SK-N-SH treated with all-trans-retinoic acid at 6 μM for 48 hours (cell line): ENCODE measurements at regions not wholly inside any gene's neighbourhood (a gene's known extent, or its start where the extent isn't known, plus 50 kb on each side); places are given as distances from the start of the nearest gene placed in this dataset.

ENCODE experiments used
- ATAC-seq: fragments of 200-7000 bp; cut with Tn5 transposase; 3 replicates; pipeline ENCODE4 v1.9.1; 2020; ENCODE audit warnings: mild to moderate bottlenecking, moderate library complexity
- ARNTL ChIP-seq: fragments of 450-650 bp; formaldehyde crosslinking; IDR thresholded peaks from 2 replicates; pipeline ENCODE4 v1.5.0; 2020; ENCODE audit warnings: low read depth, mild to moderate bottlenecking, moderate library complexity, borderline replicate concordance
- BACH2 ChIP-seq: fragments of 250-450 bp; sonication (Bioruptor Pico); IDR thresholded peaks from 2 replicates; pipeline ENCODE4 v1.9.0; 2021; ENCODE audit warnings: mild to moderate bottlenecking, borderline replicate concordance
- ESRRG ChIP-seq: fragments of 250-450 bp; sonication (Bioruptor Pico); IDR thresholded peaks from 2 replicates; pipeline ENCODE4 v1.6.1; 2021; ENCODE audit warnings: mild to moderate bottlenecking
- GLIS3 ChIP-seq: fragments of 250-450 bp; sonication (Bioruptor Pico); IDR thresholded peaks from 2 replicates; pipeline ENCODE4 v1.5.0; 2020; ENCODE audit warnings: mild to moderate bottlenecking, moderate library complexity
- ISL1 ChIP-seq: fragments of 250-450 bp; sonication (Bioruptor Pico); IDR thresholded peaks from 2 replicates; pipeline ENCODE4 v2.1.2; 2022; ENCODE audit warnings: mild to moderate bottlenecking, moderate library complexity
- OSR1 ChIP-seq: fragments of 250-450 bp; sonication (Bioruptor Pico); IDR thresholded peaks from 2 replicates; pipeline ENCODE4 v1.8.0; 2022; ENCODE audit warnings: moderate library complexity, mild to moderate bottlenecking, inconsistent platforms
- PPARA ChIP-seq: fragments of 250-450 bp; sonication (Bioruptor Pico); IDR thresholded peaks from 2 replicates; pipeline ENCODE4 v1.5.0; 2020; ENCODE audit warnings: mild to moderate bottlenecking, borderline replicate concordance
- RARB ChIP-seq: fragments of 250-450 bp; sonication (Bioruptor Pico); IDR thresholded peaks from 2 replicates; pipeline ENCODE4 v1.8.0; 2021; ENCODE audit warnings: mild to moderate bottlenecking, moderate library complexity
- SNAI2 ChIP-seq: fragments of 250-450 bp; sonication (Bioruptor Pico); IDR thresholded peaks from 2 replicates; pipeline ENCODE4 v1.5.0; 2020; ENCODE audit warnings: mild to moderate bottlenecking, moderate library complexity
- TCF4 ChIP-seq: fragments of 250-450 bp; sonication (Bioruptor Pico); IDR thresholded peaks from 2 replicates; pipeline ENCODE4 v1.8.0; 2021; ENCODE audit warnings: mild to moderate bottlenecking, moderate library complexity, borderline replicate concordance
- TOX ChIP-seq: fragments of 250-450 bp; sonication (Bioruptor Pico); IDR thresholded peaks from 2 replicates; pipeline ENCODE4 v1.8.0; 2021; ENCODE audit warnings: mild to moderate bottlenecking, moderate library complexity, borderline replicate concordance
- ZC3H10 ChIP-seq: fragments of 250-450 bp; sonication (Bioruptor Pico); IDR thresholded peaks from 2 replicates; pipeline ENCODE4 v1.5.1; 2021; ENCODE audit warnings: mild to moderate bottlenecking, moderate library complexity
- ZFP3 ChIP-seq: fragments of 250-450 bp; sonication (Bioruptor Pico); IDR thresholded peaks from 2 replicates; pipeline ENCODE4 v1.5.0; 2020; ENCODE audit warnings: mild to moderate bottlenecking, moderate library complexity
- ZFP30 ChIP-seq: fragments of 450-650 bp; formaldehyde crosslinking; IDR thresholded peaks from 2 replicates; pipeline ENCODE4 v1.5.0; 2022; ENCODE audit warnings: mild to moderate bottlenecking, moderate library complexity
- ZNF70 ChIP-seq: fragments of 450-650 bp; formaldehyde crosslinking; IDR thresholded peaks from 2 replicates; pipeline ENCODE4 v1.5.0; 2020; ENCODE audit warnings: mild to moderate bottlenecking, moderate library complexity
- ZNF8 ChIP-seq: fragments of 450-650 bp; formaldehyde crosslinking; IDR thresholded peaks from 2 replicates; pipeline ENCODE4 v1.5.0; 2020; ENCODE audit warnings: mild to moderate bottlenecking, moderate library complexity
- TF ChIP-seq, protein P1 (sequence below): fragments of 250-450 bp; sonication (Bioruptor Pico); IDR thresholded peaks from 2 replicates; pipeline ENCODE4 v1.5.0; 2020; ENCODE audit warnings: mild to moderate bottlenecking, moderate library complexity
- TF ChIP-seq, protein P2 (sequence below): fragments of 250-450 bp; sonication (Bioruptor Pico); IDR thresholded peaks from 2 replicates; pipeline ENCODE4 v1.5.1; 2021; ENCODE audit warnings: mild to moderate bottlenecking, moderate library complexity
- TF ChIP-seq, protein P3 (sequence below): fragments of 250-450 bp; sonication (Bioruptor Pico); IDR thresholded peaks from 2 replicates; pipeline ENCODE4 v1.5.1; 2020; ENCODE audit warnings: low read depth, mild to moderate bottlenecking, moderate library complexity
- TF ChIP-seq, protein P4 (sequence below): fragments of 250-450 bp; sonication (Bioruptor Pico); IDR thresholded peaks from 2 replicates; pipeline ENCODE4 v1.8.0; 2021; ENCODE audit warnings: low read depth, mild to moderate bottlenecking, moderate library complexity, borderline replicate concordance

DNA sequence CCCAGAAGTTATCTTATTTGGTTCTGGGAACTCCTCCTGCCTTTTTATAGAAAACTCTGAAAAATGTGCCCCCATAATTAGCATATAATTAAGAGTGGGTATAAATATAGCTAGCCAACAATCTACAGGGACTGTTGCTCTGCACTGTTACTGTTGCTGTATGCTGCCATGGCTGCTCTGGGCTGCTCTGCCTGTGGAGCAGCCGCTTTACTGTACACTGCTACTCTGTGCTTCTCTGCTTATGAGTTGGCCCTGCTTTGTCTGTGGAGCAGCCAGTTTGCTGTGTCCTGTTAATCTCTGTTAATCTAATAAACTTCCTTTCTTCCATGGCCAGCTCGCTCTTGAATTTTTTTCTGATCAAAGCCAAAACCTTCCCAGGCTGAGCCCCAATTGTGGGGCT is 2244.0 kb upstream of the ACO1 start (continued):
- TF ChIP-seq, protein P1, sequence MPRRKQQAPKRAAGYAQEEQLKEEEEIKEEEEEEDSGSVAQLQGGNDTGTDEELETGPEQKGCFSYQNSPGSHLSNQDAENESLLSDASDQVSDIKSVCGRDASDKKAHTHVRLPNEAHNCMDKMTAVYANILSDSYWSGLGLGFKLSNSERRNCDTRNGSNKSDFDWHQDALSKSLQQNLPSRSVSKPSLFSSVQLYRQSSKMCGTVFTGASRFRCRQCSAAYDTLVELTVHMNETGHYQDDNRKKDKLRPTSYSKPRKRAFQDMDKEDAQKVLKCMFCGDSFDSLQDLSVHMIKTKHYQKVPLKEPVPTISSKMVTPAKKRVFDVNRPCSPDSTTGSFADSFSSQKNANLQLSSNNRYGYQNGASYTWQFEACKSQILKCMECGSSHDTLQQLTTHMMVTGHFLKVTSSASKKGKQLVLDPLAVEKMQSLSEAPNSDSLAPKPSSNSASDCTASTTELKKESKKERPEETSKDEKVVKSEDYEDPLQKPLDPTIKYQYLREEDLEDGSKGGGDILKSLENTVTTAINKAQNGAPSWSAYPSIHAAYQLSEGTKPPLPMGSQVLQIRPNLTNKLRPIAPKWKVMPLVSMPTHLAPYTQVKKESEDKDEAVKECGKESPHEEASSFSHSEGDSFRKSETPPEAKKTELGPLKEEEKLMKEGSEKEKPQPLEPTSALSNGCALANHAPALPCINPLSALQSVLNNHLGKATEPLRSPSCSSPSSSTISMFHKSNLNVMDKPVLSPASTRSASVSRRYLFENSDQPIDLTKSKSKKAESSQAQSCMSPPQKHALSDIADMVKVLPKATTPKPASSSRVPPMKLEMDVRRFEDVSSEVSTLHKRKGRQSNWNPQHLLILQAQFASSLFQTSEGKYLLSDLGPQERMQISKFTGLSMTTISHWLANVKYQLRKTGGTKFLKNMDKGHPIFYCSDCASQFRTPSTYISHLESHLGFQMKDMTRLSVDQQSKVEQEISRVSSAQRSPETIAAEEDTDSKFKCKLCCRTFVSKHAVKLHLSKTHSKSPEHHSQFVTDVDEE (CRISPR knock-in tag): no peak
- TF ChIP-seq, protein P2, sequence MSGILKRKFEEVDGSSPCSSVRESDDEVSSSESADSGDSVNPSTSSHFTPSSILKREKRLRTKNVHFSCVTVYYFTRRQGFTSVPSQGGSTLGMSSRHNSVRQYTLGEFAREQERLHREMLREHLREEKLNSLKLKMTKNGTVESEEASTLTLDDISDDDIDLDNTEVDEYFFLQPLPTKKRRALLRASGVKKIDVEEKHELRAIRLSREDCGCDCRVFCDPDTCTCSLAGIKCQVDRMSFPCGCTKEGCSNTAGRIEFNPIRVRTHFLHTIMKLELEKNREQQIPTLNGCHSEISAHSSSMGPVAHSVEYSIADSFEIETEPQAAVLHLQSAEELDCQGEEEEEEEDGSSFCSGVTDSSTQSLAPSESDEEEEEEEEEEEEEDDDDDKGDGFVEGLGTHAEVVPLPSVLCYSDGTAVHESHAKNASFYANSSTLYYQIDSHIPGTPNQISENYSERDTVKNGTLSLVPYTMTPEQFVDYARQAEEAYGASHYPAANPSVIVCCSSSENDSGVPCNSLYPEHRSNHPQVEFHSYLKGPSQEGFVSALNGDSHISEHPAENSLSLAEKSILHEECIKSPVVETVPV (CRISPR knock-in tag): no peak
- TF ChIP-seq ZNF70: no peak
- TF ChIP-seq, all 23 proteins: peak for 0

DNA sequence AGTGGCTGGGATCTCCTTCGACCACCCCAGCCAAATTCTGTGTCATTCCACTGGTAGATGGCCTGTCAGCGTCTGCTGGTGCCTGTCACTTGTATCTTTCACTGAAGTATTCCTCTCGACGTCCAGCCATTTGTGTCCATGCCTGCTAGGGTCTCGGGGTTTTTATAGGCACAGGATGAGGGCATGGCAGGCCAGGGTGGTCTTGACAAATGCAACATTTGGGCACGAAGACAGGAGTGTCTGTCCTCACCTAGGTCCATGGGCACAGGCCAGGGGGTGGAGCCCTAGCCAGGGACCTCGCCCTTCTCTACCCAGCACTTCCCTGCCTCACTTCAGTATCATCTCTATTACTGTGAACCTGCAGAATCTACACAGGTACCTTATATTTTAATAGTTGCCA is 2223.9 kb upstream of the ACO1 start:
- TF ChIP-seq PPARA: no peak
- TF ChIP-seq ZNF70: no peak
- TF ChIP-seq RARB: no peak
- TF ChIP-seq BACH2 (CRISPR knock-in tag): no peak
- no peak for TF ChIP-seq ZFP3 (CRISPR knock-in tag)
- TF ChIP-seq GLIS3 (CRISPR knock-in tag): no peak
- no peak for TF ChIP-seq TCF4 (CRISPR knock-in tag)
- TF ChIP-seq TOX: no peak
- no peak for TF ChIP-seq SNAI2 (CRISPR knock-in tag)
- TF ChIP-seq, protein P3, sequence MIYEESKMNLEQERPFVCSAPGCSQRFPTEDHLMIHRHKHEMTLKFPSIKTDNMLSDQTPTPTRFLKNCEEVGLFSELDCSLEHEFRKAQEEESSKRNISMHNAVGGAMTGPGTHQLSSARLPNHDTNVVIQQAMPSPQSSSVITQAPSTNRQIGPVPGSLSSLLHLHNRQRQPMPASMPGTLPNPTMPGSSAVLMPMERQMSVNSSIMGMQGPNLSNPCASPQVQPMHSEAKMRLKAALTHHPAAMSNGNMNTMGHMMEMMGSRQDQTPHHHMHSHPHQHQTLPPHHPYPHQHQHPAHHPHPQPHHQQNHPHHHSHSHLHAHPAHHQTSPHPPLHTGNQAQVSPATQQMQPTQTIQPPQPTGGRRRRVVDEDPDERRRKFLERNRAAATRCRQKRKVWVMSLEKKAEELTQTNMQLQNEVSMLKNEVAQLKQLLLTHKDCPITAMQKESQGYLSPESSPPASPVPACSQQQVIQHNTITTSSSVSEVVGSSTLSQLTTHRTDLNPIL: no peak
- TF ChIP-seq ZC3H10: no peak
- ATAC-seq: no peak

DNA sequence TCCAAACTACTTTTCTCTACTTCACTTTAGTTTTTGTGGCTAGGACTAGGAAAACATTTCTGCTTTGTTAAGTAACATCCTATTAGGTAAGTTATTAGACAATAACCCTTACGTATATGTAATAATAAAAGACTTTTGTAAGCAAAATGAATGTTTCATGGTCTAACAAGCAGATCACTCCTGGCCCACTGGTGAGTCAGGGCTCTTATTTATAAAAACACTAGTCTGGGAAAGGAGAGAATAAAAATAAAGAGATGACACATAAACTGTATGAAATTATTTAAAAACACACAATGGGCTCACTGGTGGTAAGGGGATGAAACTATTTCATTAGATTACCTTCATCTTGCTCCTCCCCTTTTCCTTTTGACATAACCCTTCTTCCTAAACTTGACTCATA is 2212.2 kb upstream of the ACO1 start:
- no peak for ATAC-seq
- TF ChIP-seq ZC3H10 (no peak), GLIS3 (CRISPR knock-in tag) (no peak), SNAI2 (CRISPR knock-in tag) (no peak), BACH2 (CRISPR knock-in tag) (no peak), ZNF70 (no peak)

DNA sequence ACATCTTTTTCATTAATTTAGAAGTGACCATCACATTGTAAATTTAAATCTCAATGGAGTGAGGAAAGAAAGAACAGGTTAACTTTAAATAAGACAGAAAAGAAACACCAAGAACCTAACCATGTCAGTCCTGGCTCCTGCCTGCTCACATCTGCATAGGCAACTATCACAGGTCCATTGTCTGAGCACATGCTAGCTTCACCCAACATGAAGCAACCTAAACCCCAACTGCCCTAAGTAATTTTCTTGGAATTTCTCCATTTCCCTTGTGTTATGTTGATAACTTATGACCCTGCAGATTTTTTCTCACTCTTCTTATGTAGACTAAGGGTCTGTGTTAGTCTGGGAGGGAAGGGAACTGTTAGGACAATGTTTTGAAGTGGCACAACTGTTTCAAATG is 2205.8 kb upstream of the ACO1 start:
- ATAC-seq: no peak
- TF ChIP-seq, protein P3: no peak
- TF ChIP-seq ISL1 (CRISPR knock-in tag) (no peak), BACH2 (CRISPR knock-in tag) (no peak), OSR1 (CRISPR knock-in tag) (no peak), ZFP30 (CRISPR knock-in tag) (no peak), ESRRG (CRISPR knock-in tag) (no peak), ARNTL (CRISPR knock-in tag) (no peak), ZNF8 (no peak), TCF4 (CRISPR knock-in tag) (no peak), ZNF70 (no peak)
- TF ChIP-seq, protein P4, sequence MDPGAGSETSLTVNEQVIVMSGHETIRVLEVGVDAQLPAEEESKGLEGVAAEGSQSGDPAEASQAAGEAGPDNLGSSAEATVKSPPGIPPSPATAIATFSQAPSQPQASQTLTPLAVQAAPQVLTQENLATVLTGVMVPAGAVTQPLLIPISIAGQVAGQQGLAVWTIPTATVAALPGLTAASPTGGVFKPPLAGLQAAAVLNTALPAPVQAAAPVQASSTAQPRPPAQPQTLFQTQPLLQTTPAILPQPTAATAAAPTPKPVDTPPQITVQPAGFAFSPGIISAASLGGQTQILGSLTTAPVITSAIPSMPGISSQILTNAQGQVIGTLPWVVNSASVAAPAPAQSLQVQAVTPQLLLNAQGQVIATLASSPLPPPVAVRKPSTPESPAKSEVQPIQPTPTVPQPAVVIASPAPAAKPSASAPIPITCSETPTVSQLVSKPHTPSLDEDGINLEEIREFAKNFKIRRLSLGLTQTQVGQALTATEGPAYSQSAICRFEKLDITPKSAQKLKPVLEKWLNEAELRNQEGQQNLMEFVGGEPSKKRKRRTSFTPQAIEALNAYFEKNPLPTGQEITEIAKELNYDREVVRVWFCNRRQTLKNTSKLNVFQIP (CRISPR knock-in tag): no peak
- TF ChIP-seq, protein P2 (CRISPR knock-in tag): no peak
- TF ChIP-seq, protein P1 (CRISPR knock-in tag): no peak
